Endothelial cell of hepatic sinusoid (primary cell): ENCODE measurements at regions not wholly inside any gene's neighbourhood (a gene's known extent, or its start where the extent isn't known, plus 50 kb on each side); places are given as distances from the start of the nearest gene placed in this dataset.
"Not testable (repeated sequence)": the region's sequence is repeated elsewhere in the genome, so short reads cannot be mapped to it uniquely, and the experiment has no call there.

Source experiments
- in situ Hi-C: cut with HindIII; loops from 2 replicates; pipeline ENCODE4 v1.10.0; 2017; ENCODE audit warnings: low sequenced_read_pairs

GRCh38 chr9:82488313-82489200 lies 500.0 kb downstream of the SPATA31D1 start:
- in situ Hi-C loops, result no loop called here

- in situ Hi-C loops, result no loop called here
These were observed 500.7 kb downstream of the SPATA31D1 start for GRCh38 chr9:82489201-82489821.

- in situ Hi-C loops, result no loop called here
These were observed 501.5 kb downstream of the SPATA31D1 start for GRCh38 chr9:82490019-82490499.

GRCh38 chr9:82490821-82491220 lies 502.2 kb downstream of the SPATA31D1 start:
- in situ Hi-C loops, result not testable (repeated sequence)

GRCh38 chr9:82491604-82492003 lies 503.0 kb downstream of the SPATA31D1 start:
- in situ Hi-C loops, result no loop called here

- in situ Hi-C loops, result no loop called here
These were observed 503.7 kb downstream of the SPATA31D1 start for GRCh38 chr9:82492274-82492673.

GRCh38 chr9:82495884-82496777 lies 507.6 kb downstream of the SPATA31D1 start:
- in situ Hi-C loops, result no loop called here

- in situ Hi-C loops, result no loop called here
These were observed 510.2 kb downstream of the SPATA31D1 start for GRCh38 chr9:82498541-82499317.

- in situ Hi-C loops, result no loop called here
These were observed 510.8 kb downstream of the SPATA31D1 start for GRCh38 chr9:82499337-82499736.

- in situ Hi-C loops, result no loop called here
These were observed 516.0 kb downstream of the SPATA31D1 start for GRCh38 chr9:82504620-82505019.

GRCh38 chr9:82511626-82512025 lies 523.1 kb downstream of the SPATA31D1 start:
- in situ Hi-C loops, result no loop called here

- in situ Hi-C loops, result no loop called here
These were observed 524.2 kb downstream of the SPATA31D1 start for GRCh38 chr9:82512728-82513127.

GRCh38 chr9:82513242-82513751 lies 524.7 kb downstream of the SPATA31D1 start:
- in situ Hi-C loops, result no loop called here

GRCh38 chr9:82513976-82514735 lies 525.6 kb downstream of the SPATA31D1 start:
- in situ Hi-C loops, result no loop called here

GRCh38 chr9:82518868-82519267 lies 530.3 kb downstream of the SPATA31D1 start:
- in situ Hi-C loops, result no loop called here

- in situ Hi-C loops, result no loop called here
These were observed 530.8 kb downstream of the SPATA31D1 start for GRCh38 chr9:82519332-82519731.

- in situ Hi-C loops, result no loop called here
These were observed 535.8 kb downstream of the SPATA31D1 start for GRCh38 chr9:82524407-82524806.

GRCh38 chr9:82526577-82526976 lies 536.4 kb downstream of the RASEF start:
- in situ Hi-C loops, result no loop called here

- in situ Hi-C loops, result no loop called here
These were observed 531.1 kb downstream of the RASEF start for GRCh38 chr9:82531795-82532194.
